PC-9 (cell line): ENCODE measurements at regions not wholly inside any gene's neighbourhood (a gene's known extent, or its start where the extent isn't known, plus 50 kb on each side); places are given as distances from the start of the nearest gene placed in this dataset.

Experiments
- BruUV-seq: library from RNA; stranded (reverse); fragments of 400-500 nt; replicated peaks from 2 replicates; lab custom pipeline; 2021; lab: Mats Ljungman, UMichigan
- CTCF ChIA-PET: fragments of 300-600 bp; sonication (Branson Sonifier 250); formaldehyde crosslinking; loops from one replicate; lab custom pipeline; 2022; ENCODE audit warnings: antibody characterized with exemption; lab: Charles Lee
- POLR2A ChIA-PET: fragments of 300-600 bp; sonication (Branson Sonifier 250); formaldehyde crosslinking; loops from one replicate; lab custom pipeline; 2022; ENCODE audit warnings: antibody characterized with exemption; ENCODE audit not compliant: unreplicated experiment; lab: Charles Lee
- DNase-seq, 2 experiments: peaks; one replicate each; pipeline versions ENCODE4 v3.0.0 to v3.0.0-alpha.2; 2015 to 2022; ENCODE audit warnings: mixed read lengths in 1 of 2
- H2AFZ ChIP-seq: fragments of 200-600 bp; sonication (generic); 2 replicates; pipeline ENCODE4 v1.8.1; 2017; ENCODE audit warnings: antibody characterized with exemption
- H3F3A ChIP-seq: fragments of 200-600 bp; sonication (generic); 2 replicates; pipeline ENCODE4 v1.8.1; 2017; ENCODE audit warnings: antibody characterized with exemption, mild to moderate bottlenecking, low read depth; ENCODE audit not compliant: insufficient read depth
- H3K27ac ChIP-seq: fragments of 200-600 bp; sonication (generic); 2 replicates; pipeline ENCODE4 v1.6.1; 2016; ENCODE audit warnings: mixed run types
- H3K27me3 ChIP-seq: fragments of 200-600 bp; sonication (generic); 2 replicates; pipeline ENCODE4 v1.6.1; 2016; ENCODE audit warnings: low read depth, mixed run types; ENCODE audit not compliant: insufficient read depth
- H3K36me3 ChIP-seq: fragments of 200-600 bp; sonication (generic); 2 replicates; pipeline ENCODE4 v1.6.1; 2016; ENCODE audit warnings: low read depth, mixed run types
- H3K4me1 ChIP-seq: fragments of 200-600 bp; sonication (generic); replicated peaks from 2 replicates; pipeline ENCODE4 v1.6.1; 2016; ENCODE audit warnings: mixed run types; ENCODE audit not compliant: insufficient read depth
- H3K4me2 ChIP-seq: fragments of 200-600 bp; sonication (generic); 2 replicates; pipeline ENCODE4 v1.6.1; 2017; ENCODE audit warnings: mixed run types
- H3K4me3 ChIP-seq: fragments of 200-600 bp; sonication (generic); 2 replicates; pipeline ENCODE4 v1.6.1; 2016; ENCODE audit warnings: mixed run types
- H3K79me2 ChIP-seq: fragments of 200-600 bp; sonication (generic); 2 replicates; pipeline ENCODE4 v1.6.1; 2017; ENCODE audit warnings: low read depth, mixed run types
- H3K9me2 ChIP-seq: fragments of 200-600 bp; sonication (generic); 2 replicates; pipeline ENCODE4 v1.8.1; 2017; ENCODE audit warnings: mild to moderate bottlenecking; ENCODE audit not compliant: insufficient read depth
- H3K9me3 ChIP-seq: fragments of 200-600 bp; sonication (generic); 2 replicates; pipeline ENCODE4 v1.8.1; 2016; ENCODE audit warnings: low read depth; ENCODE audit not compliant: insufficient read depth
- H4K20me1 ChIP-seq: fragments of 200-600 bp; sonication (generic); 2 replicates; pipeline ENCODE4 v1.8.1; 2017; ENCODE audit not compliant: insufficient read depth
- EZH2 ChIP-seq: fragments of 200-600 bp; sonication (generic); IDR thresholded peaks from 2 replicates; pipeline ENCODE4 v1.8.0; 2017; ENCODE audit warnings: antibody characterized with exemption, low read depth
- intact Hi-C: fragments of 100-400 bp; cut with micrococcal nuclease; formaldehyde crosslinking; loops from one replicate; pipeline ENCODE4 v1.10.0; 2022; ENCODE audit not compliant: unreplicated experiment
- TF ChIP-seq, protein P1 (sequence below): fragments of 200-600 bp; sonication (generic); conservative IDR thresholded peaks from 2 replicates; pipeline ENCODE4 v1.6.1; 2017; ENCODE audit warnings: mixed run types, antibody characterized with exemption, mild to moderate bottlenecking, moderate library complexity

DNA sequence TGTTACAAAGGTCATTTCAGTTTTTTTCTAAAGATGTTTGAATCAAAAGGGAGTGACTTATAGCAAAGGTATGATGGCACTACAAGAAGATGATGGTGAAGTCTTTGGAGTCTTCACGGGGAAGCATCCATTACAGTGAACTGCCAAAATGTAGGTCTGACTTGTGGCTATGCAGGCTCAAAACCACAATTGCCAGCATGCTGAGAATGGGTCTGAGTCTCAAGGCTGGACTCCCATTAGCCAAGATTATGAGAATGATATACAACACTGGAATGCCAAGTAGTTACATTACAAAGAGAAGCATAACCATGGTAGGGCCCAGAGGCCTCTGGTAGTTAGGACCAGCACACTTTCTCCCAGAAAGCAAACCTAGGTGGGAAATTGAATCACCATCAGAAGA lies 194.2 kb downstream of the MTHFS start:
- no peak overlapping the region for H2AFZ ChIP-seq
- no peaks in the 10 kb centered on the region for H3F3A ChIP-seq
- no peaks in the 10 kb centered on the region for H3K9me3 ChIP-seq
- POLR2A ChIA-PET, result no interaction called here
- H3K79me2 ChIP-seq, result no peaks in the 10 kb centered on the region
- H3K4me2 ChIP-seq, result no peak overlapping the region
- H3K36me3 ChIP-seq, result no peaks in the 10 kb centered on the region
- H3K27ac ChIP-seq, result no peak overlapping the region
- intact Hi-C loops, result no loop called here
- CTCF ChIA-PET, result no interaction called here
- no peak overlapping the region for H3K4me3 ChIP-seq
- no TSS peak for BruUV-seq
- H3K4me1 ChIP-seq, result no peaks in the 10 kb centered on the region
- H3K27me3 ChIP-seq, result peaks cover 10% of the 10 kb centered on the region; the same call in 1 of the 2 replicates
- TF ChIP-seq, protein P1, sequence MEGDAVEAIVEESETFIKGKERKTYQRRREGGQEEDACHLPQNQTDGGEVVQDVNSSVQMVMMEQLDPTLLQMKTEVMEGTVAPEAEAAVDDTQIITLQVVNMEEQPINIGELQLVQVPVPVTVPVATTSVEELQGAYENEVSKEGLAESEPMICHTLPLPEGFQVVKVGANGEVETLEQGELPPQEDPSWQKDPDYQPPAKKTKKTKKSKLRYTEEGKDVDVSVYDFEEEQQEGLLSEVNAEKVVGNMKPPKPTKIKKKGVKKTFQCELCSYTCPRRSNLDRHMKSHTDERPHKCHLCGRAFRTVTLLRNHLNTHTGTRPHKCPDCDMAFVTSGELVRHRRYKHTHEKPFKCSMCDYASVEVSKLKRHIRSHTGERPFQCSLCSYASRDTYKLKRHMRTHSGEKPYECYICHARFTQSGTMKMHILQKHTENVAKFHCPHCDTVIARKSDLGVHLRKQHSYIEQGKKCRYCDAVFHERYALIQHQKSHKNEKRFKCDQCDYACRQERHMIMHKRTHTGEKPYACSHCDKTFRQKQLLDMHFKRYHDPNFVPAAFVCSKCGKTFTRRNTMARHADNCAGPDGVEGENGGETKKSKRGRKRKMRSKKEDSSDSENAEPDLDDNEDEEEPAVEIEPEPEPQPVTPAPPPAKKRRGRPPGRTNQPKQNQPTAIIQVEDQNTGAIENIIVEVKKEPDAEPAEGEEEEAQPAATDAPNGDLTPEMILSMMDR, result no peak
- TF ChIP-seq EZH2, result no peak
- H3K9me2 ChIP-seq, result no peaks in the 10 kb centered on the region
- DNase-seq, result no peak
- H4K20me1 ChIP-seq, result no peaks in the 10 kb centered on the region

DNA sequence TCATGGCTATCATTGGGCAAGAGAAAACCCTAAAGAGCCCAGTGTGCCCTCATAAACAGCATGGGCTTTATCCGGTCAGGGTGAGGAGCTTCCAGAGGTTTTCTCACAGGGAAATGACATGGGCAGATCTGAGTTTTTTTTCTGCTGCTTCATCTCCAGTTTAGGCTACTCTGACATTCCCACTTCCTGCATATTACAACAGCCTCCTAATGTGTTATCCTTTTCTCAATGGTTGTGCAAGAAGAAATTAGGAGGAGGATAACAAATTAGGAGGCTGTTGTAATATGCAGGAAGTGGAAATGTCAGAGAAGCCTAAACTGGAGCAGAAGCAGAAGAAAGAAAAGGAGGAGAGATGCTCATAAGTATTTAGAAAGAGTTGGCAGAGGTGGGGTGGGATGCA lies 175.6 kb downstream of the MTHFS start:
- H3K9me2 ChIP-seq, result no peaks in the 10 kb centered on the region
- H3K9me3 ChIP-seq, result no peaks in the 10 kb centered on the region
- ChIA-PET CTCF (no interaction called here), POLR2A (no interaction called here)
- H3K4me2 ChIP-seq, result no peak overlapping the region
- no peaks in the 10 kb centered on the region for H3K79me2 ChIP-seq
- no peak overlapping the region for H2AFZ ChIP-seq
- H3K4me3 ChIP-seq, result no peak overlapping the region
- BruUV-seq, result no TSS peak
- no peak overlapping the region for H3K27ac ChIP-seq
- DNase-seq, result no peak
- H3K27me3 ChIP-seq, result peaks cover 18% of the 10 kb centered on the region
- no peaks in the 10 kb centered on the region for H3F3A ChIP-seq
- H4K20me1 ChIP-seq, result no peaks in the 10 kb centered on the region
- intact Hi-C loops, result no loop called here
- no peaks in the 10 kb centered on the region for H3K36me3 ChIP-seq
- H3K4me1 ChIP-seq, result no peaks in the 10 kb centered on the region
- no peak for TF ChIP-seq EZH2
- TF ChIP-seq, protein P1, result no peak

DNA sequence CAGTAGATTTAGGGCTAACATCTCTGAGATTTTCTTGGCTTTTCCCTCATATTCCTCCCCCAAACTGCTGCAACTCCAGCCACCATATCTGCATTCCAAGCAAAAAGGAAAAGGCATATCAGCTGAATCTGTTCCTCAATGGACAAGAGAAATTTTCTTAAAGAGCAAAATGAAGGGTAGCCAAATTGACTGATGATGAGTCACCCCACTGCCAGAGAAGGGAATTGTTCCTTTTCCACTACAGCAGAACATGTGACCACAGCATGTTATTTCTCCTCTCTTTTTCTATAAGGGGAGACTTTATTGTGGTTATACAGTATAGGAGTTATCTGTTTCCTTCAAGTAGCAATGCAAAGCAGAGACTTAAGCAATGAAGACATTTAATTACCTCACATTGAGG lies 172.5 kb downstream of the MTHFS start:
- DNase-seq, result no peak
- H3K9me2 ChIP-seq, result no peaks in the 10 kb centered on the region
- no peaks in the 10 kb centered on the region for H3K79me2 ChIP-seq
- no peaks in the 10 kb centered on the region for H3K9me3 ChIP-seq
- CTCF ChIA-PET, result no interaction called here
- no peak overlapping the region for H2AFZ ChIP-seq
- no peaks in the 10 kb centered on the region for H3K36me3 ChIP-seq
- no peak overlapping the region for H3K27ac ChIP-seq
- H3K4me3 ChIP-seq, result no peak overlapping the region
- H3K27me3 ChIP-seq, result peaks cover 22% of the 10 kb centered on the region
- no peaks in the 10 kb centered on the region for H4K20me1 ChIP-seq
- H3K4me1 ChIP-seq, result no peaks in the 10 kb centered on the region
- TF ChIP-seq EZH2, result no peak
- TF ChIP-seq, protein P1, result no peak
- POLR2A ChIA-PET, result no interaction called here
- H3K4me2 ChIP-seq, result no peak overlapping the region
- intact Hi-C loops, result no loop called here
- BruUV-seq, result no TSS peak
- H3F3A ChIP-seq, result no peaks in the 10 kb centered on the region
